Mesenteric fat pad (tissue), 1 donor: ENCODE measurements at regions not wholly inside any gene's neighbourhood (a gene's known extent, or its start where the extent isn't known, plus 50 kb on each side); places are given as distances from the start of the nearest gene placed in this dataset.
"Not testable (repeated sequence)": the region's sequence is repeated elsewhere in the genome, so short reads cannot be mapped to it uniquely, and the experiment has no call there.

Experiments
- DNase-seq: peaks from one replicate; pipeline ENCODE4 v3.0.0-alpha.2; 2020; ENCODE audit warnings: low spot score
- donor health status: DM: yes; HTN: yes; CAD: no.

DNA sequence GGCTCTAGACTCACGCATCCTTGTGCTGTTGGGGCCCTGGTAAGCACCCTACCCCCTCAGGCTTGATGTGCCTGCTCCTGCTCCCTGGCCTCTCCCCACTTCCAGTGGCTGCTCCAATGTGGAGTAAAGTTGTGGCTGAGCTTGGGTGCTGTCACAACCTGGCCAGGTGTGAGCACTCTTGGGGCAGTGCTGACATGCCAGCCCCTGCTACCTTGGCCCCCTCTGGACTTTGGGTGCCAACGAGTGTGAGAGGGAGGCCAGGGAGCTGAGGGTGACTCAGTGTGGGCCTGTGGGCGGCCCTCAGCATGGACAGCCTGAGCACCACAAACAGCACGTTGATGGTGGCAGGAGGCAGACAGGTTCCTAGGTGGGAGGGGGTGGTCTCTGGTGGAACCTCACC, 870.2 kb upstream of the C9orf72 start:
- no peak for DNase-seq

DNA sequence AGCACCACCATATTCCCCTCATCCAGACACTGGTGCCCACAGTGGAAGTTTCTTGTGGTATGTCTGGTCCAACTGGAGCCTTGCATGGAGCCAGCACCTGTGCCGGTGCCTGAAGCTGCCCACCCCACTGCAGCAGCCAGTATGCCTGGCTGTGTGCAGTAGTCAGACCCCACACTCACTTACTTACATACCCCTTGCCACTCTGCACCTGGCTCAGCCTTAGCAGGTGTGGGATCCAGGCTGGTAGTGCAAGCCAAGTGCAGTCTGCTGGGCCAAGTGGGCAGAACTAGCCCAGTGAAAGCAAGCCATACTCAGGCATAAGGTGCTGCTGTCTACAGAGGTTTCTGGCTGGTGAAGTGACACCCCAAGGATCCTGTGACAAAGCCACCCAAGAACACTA, 871.4 kb upstream of the C9orf72 start:
- no peak for DNase-seq

DNA sequence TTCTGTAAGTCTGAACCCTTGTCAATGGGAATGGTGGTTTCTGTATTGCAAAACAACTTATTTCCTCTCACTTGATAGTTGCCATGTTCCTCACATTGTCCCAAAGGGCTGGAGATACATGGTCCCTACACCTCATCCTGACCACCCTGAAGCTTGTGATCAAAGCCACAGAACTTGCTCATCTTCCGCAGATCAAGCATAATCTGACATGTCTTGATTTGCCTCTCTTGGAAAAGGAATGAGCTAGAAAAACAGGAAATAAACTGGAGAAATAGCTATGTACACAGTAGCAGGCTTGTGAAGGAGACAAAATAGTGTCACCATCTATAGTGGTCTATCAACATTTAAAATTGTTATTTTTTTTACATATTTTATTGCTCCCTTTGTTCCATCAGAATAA, 871.9 kb upstream of the C9orf72 start:
- no peak for DNase-seq

DNA sequence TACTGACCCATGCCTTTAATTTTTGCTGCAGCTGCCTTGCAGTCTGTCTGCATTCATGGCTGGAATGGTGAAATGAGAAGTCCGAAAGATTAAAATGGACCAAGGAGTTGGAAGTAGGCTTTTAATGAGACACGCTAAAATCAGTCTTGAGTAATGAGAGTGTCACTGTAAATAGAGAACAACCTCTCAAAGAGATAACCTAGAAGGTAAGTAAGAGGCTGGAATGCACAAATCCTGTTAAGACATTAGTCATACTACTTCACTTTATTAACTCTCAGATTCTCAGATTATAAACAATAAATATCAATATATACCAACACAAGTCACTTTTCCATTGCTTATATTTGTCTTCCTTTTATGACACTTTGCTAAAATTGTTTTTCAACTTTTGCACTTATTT, 880.6 kb upstream of the C9orf72 start:
- no peak for DNase-seq

DNA sequence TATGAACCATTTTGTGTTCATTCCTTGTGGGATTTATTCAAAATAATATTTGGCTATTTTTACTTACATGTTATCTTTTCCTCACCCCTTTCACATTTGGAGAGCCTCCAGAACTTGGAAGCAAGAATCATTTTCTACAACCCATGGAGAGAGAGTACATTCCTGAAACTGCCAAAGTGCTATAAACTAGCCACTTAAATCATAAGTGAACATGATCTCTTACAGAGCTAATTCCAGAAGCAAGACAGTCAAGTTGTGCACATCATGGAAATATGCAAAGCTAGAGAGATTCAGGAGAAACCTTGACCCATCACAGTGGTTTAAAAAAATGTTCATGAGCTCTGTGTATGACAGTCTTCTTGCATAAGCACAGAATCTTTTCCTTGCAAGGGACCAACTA, 883.6 kb upstream of the C9orf72 start:
- DNase-seq, result no peak

DNA sequence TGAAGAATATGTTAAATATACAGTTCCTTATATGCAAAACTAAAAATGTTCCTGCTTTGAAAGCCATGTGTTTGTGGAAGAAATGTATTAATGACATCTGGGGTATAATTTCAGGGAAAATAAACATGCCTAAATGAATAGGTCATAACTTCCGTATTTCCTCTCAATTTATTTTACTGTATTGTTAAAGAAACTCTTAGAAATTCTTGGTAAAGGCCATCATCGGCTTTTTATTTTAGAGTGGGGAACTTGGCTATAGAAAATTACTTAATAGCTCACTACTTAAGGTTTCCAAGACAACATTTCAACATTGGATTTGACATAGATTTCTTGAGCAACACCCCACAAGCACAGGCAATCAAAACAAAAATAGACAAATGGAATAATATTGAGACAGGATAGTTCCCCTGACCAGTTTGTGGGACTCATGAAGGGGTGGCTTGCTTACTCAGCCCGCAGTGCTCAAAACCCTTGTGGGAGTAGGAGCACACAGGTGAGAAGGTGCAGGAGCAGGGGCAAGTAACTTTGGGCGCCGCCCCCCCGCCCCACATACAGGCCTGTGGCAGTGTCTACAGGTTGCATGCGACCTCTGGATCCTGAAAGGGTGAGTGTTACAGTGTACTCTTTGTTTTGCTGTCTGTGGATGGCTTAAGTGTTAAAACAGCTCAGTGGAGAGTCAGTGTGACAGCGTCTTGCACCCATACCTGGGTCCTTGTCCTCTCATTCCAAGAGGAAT, 891.4 kb upstream of the C9orf72 start:
- DNase-seq, result no peak

DNA sequence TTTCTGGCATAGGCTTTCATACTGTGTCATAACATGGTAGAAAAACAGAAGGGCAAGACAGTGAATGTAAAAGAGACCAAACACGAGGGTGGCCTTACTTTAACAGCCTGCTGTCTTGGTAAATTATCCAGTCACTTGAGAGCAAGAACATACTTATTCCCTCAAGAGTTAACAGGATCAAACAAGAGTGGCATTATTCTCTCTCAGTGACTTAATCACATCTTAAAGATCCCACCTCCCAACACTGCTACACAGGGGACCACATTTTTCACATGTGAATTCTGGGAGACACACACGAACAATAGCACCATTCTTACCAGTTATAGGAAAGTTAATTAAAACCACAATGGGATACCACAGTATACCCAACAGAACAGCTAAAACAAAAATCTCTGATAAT, 898.0 kb upstream of the C9orf72 start:
- DNase-seq, result no peak

DNA sequence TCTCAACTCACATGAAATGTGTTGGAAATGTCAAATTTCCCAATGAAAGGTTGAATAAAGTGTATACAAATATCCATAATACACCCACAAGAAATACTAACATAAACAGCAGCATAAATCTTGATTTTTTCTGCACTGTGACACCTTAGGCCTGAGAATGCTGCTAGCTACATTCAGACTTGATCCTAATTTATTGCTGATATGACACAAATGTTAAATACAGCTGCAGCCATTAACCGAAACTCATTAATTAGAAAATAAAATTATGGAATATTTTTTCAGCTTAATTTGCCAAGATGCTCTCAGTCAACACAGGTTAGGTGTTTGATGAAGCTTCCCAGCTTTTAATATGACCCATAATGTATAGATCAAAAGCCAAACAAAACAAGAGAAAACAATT, 914.3 kb upstream of the C9orf72 start:
- no peak for DNase-seq

DNA sequence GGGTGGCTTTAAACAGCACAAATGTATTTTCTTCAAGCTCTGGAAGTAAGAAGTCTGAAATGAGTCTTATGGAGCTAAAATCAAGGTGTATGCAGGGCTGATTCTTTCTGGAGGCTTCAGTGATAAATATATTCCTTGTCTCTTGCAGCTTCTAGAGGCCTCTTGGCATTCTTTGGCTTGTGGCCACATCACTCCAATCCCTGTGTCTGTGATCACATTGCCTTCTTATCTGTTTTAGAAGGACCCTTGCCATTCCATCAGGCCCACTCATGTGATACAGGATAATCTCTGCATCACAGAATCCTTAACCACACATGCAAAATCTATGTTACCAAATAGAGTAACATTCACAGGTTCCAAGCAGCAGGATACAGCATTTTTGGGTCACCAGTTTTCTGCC, 917.8 kb upstream of the C9orf72 start:
- DNase-seq, result no peak

DNA sequence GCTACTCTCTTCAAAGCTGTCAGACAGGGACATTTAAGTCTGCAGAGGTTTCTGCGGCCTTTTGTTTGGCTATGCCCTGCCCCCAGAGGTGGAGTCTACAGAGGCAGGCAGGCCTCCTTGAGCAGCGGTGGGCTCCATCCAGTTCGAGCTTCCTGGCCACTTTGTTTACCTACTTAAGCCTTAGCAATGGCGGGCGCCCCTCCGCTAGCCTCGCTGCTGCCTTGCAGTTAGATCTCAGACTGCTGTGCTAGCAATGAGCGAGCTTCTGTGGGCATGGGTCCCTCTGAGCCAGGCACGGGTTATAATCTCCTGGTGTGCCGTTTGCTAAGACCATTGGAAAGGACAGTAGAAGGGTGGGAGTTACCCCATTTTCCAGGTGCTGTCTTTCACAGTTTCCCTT, 924.9 kb upstream of the C9orf72 start:
- not testable (repeated sequence) for DNase-seq

DNA sequence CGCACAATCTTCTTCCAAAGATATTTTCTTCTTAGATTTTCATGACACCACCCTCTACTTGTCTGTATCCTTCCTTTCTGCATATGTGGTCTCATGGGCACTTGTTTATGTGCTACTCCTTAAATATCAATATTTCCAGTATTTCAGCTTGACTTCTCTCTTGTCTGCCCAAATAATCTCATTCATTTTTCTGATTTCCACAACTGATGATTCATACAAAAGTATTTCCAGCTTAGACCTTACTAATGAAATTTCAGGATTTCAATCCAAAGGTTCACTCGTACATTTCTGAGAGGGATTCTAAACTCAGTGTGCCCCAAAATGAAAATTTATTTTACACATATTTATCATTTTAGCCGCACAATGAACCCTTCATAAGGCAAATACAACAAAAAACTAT, 928.9 kb upstream of the C9orf72 start:
- DNase-seq, result no peak

DNA sequence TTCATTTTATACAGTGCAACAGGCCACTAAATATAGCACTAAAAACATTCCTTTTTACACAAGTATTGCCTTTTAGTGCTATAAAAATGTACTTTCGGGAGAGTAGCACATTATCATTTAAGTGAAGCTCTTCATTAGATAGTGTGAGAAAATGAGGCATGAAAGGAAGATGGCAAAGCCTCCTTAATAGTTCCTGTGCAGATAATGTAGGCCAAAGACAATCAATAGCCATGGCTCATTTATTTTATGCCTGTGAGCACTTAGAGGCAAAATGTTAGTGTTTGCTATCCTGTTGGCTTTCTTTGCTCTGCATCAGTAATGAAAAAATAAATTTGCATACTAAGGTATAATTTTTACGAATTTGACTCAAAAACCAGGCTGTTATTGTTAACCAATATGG, 929.5 kb upstream of the C9orf72 start:
- DNase-seq, result no peak

DNA sequence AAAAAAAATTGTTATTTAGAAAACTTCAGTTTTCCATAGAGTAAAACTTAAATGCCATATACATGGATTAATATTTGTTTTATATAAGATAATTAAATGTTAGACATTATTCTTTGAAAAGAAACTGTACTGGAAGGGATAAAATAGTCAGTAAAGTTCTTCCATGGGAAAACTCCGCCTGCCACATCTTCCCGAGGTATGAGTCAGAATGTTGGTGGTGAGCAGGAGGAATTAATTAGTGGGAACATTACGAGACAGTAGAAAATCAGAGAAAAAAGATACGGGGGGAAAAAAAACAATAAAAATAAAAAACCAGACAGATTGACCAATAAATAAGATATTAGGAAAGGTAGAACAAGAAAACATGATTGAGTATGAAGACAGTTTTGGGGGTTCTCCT, 930.3 kb upstream of the C9orf72 start:
- DNase-seq, result no peak

DNA sequence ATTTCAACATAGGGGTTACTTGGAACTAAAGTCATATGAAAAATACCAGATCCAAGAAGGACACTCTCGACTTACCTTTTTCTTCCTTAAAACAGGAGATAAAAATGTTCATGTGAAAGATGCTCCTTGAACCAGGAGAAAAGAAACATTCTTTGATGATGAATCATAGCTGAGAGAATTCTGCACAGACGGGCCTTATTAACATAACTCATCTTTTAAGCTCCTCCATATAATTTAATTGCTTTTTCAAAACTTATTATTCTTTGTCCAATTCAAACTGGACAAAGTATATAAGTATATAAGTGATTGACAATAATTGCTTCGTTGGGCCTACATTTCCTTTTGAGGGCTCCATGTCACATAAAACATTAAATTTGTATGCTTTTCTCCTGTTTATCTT, 945.2 kb upstream of the C9orf72 start:
- DNase-seq, result no peak

DNA sequence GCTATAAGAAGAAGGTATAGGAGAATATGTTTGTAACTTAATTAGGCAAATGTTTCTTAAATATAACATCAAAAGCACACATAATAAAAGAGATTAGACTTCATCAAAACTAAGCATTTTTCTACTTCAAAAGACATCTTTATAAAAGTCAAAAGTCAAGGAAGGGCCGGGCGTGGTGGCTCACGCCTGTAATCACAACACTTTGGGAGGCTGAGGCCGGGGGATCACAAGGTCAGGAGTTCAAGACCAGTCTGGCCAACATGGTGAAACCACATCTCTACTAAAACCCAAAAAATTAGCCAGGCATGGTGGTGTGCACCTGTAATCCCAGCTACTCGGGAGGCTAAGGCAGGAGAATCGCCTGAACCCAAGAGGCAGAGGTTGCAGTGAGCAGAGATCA, 951.0 kb upstream of the C9orf72 start:
- DNase-seq, result not testable (repeated sequence)

DNA sequence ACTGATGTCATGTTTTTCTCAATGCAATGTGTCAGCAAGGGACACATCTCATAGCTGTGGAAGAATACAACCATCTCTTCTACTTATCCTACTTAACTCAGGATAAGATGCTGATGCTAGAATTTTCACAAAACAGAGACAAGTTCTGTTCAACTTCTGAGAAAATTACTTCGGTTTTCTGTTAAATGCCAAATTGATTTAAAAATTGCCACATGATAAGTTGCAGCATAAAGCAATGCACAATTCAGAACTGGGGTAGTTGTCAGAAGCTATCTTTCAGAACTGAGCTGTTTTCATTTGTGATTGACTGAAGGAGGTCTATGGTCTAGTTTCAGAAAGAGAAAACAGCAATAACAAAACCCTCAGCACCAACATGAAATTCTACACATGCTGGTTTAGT, 954.8 kb upstream of the C9orf72 start:
- DNase-seq, result no peak

DNA sequence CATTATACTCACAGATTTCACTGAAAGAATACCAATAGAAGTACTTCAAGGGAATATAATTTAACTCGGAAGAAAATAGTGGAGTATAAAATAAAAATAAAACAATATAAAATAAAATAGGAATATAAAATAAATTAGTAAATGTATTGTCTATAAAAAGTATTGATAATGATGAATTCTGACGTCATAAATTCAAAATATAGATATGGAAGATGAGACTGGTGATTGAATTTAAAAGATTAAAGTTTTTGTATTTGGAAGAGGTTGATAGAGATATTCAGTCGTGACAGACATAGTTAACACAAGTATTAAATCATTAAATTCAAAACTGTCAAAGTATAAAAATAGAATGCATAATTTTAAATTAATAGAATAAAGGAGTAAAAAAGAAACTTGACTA, 964.9 kb upstream of the C9orf72 start:
- no peak for DNase-seq

DNA sequence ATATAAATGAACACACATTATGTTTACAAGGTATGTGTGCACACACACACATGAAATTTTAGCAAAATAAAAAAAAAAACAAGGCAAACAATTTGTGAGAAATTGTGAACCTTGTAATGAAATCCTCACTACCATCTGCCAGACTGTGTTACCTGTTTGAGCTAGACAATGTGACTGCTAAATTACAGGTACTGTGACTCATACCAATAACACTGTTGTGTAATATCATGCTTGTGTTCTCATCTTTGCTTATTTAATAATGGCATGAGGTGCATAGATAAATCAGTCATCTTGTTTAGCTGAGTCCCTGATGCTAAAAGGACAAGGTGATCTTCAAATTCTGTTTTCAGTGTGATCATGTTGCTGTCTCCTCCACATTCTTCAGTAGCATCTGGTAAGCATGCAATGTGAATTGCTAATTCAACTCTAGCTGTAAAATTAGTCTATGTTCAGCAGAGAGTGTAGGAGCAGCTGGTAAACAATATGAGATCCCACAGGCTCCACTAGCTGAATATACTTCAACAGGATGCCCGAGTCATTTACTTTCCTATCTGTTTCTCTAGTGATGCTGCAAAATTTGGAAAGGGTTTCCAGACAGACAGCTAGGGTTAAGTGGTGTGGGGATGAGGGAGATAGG, 966.3 kb upstream of the C9orf72 start:
- DNase-seq, result no peak

DNA sequence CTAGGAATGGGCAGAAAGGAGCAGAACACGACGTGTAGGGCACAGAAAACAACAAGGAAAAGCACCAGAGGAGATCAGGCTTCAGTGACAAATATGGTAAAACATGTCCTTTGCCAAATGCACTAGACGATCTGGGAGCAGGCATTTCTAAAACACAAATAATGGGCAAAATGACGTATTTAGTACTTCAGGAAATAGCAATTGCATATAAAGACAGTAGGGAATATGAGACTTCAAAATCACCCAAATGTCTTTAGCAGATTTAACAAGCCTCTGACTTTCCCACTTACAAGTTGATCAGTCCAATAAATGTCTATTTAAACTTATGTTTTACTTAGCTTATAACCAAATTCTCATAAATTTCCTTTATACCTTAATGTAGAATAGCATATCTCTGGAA, 969.6 kb upstream of the C9orf72 start:
- DNase-seq, result no peak

DNA sequence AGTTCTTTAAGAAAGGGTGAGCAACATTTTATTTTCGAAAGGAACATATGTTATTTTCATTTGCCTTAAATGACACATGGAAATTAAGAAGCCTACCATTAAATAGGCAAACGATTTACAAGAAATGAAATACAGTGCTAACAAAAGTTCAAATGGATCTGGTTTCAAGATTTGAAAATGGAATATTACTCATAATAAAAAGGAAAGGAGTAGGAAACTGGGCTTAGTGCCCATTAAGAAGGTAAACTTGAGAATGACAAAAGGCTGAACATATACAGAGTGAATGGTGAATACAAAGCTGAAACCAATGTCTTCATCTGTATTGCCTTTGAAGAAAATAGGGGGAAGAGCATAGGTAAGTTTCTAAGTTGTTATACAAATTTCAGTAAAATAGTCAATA, 974.2 kb upstream of the C9orf72 start:
- no peak for DNase-seq

DNA sequence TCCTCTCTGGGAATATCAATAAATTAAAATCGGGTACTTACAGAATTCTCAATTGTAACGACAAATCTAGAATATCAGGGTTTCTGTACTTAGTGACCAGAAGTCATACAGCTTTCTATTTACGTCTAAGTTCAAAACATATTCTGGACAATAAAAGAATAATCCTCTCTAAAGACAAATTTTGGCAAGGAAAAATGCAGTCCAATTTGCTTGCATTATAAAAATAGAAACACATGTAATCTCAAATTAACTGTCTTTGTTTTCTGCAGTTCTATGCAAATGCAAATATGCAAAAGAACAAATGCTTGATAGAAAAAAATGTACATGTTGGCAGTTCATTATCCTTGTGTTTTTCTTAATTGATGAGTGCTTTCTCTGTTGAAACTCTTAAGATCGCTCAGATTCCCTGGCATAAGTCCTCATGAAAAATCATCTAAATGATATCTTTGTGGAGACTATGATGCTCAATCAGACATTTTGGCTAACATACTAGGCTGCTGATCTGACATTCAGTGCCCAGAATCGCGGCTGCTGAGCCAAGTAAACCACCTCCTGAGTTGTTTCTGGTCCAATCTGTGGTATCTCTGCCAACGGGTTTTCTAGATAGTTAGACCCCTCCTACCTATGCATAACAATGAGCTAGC, 990.1 kb upstream of the C9orf72 start:
- DNase-seq, result no peak

DNA sequence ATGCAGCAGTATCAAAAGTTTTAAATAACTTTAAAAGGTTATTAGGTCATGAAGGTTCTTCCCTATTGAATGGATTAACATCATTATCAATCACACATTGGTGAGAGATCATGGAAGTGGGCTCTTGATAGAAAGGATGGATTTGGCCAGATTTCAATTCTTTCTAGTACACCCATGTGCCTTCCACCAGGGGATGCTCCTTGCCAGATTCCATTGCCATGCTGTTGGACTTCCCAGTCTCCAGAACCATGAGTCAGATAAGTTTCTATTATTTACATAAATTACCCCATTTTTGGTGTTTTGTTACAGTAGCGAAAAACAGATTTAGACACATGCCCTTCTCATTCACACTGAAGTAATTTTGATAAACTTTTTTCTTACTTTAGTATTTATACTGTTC, 1010.6 kb upstream of the C9orf72 start:
- no peak for DNase-seq

DNA sequence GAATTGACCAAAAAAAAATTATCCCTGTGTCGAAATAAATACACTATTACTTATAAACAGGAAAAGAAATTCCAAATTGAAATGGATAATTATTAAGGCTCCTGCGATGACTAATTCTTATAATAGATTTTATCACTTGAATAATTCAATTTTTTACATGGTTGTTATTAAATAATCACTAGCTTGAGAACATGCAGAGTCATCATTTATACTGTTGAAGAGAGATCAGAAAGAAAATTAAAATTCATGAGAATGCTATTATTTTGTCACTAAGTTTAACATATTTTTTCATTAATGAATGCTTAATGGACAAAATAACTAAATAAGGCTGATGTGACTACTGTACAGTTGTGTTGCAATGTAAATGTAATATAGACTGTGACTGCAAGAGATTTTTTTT, 1011.3 kb upstream of the C9orf72 start:
- DNase-seq, result no peak
